22Rv1 (cell line): ENCODE measurements at regions not wholly inside any gene's neighbourhood (a gene's known extent, or its start where the extent isn't known, plus 50 kb on each side); places are given as distances from the start of the nearest gene placed in this dataset.

ENCODE experiments used
- H3K27ac ChIP-seq: fragments of 450-650 bp; 2 replicates; pipeline ENCODE4 v1.5.1; 2017
- CTCF ChIP-seq: fragments of 450-650 bp; IDR thresholded peaks from 2 replicates; pipeline ENCODE4 v1.5.1; 2017; ENCODE audit warnings: mild to moderate bottlenecking
- ZFX ChIP-seq: fragments of 450-650 bp; IDR thresholded peaks from 2 replicates; pipeline ENCODE4 v1.6.1; 2017; ENCODE audit warnings: antibody characterized with exemption, borderline replicate concordance

GRCh38 chr16:82567175-82567574 is 59.6 kb upstream of the CDH13 start:
- H3K27ac ChIP-seq = no peak overlapping the region
- no peak for TF ChIP-seq ZFX
- TF ChIP-seq CTCF = no peak

GRCh38 chr16:82563401-82563800 is 63.4 kb upstream of the CDH13 start:
- TF ChIP-seq ZFX (no peak), CTCF (no peak)
- H3K27ac ChIP-seq = no peak overlapping the region

- TF ChIP-seq CTCF = no peak
- TF ChIP-seq ZFX = no peak
These were observed 64.5 kb upstream of the CDH13 start for GRCh38 chr16:82562183-82562683.

GRCh38 chr16:82560805-82561325 is 65.9 kb upstream of the CDH13 start:
- no peak overlapping the region for H3K27ac ChIP-seq
- TF ChIP-seq ZFX (no peak), CTCF (no peak)

More at GRCh38 chr16:82562183-82562683, 64.5 kb upstream of the CDH13 start:
- no peak overlapping the region for H3K27ac ChIP-seq

- TF ChIP-seq ZFX (no peak), CTCF (no peak)
- H3K27ac ChIP-seq = no peak overlapping the region
These were observed 82.2 kb upstream of the CDH13 start for GRCh38 chr16:82544378-82545160.

- no peak for TF ChIP-seq CTCF
- TF ChIP-seq ZFX = no peak
These were observed 84.1 kb upstream of the CDH13 start for GRCh38 chr16:82542714-82543113.

GRCh38 chr16:82541103-82541502 is 85.7 kb upstream of the CDH13 start:
- TF ChIP-seq CTCF (no peak), ZFX (no peak)
- H3K27ac ChIP-seq = no peak overlapping the region

More at GRCh38 chr16:82542714-82543113, 84.1 kb upstream of the CDH13 start:
- H3K27ac ChIP-seq = no peak overlapping the region
